ENCODE measurements at regions not wholly inside any gene's neighbourhood (a gene's known extent, or its start where the extent isn't known, plus 50 kb on each side); places are given as distances from the start of the nearest gene placed in this dataset.

GRCh38 chr3:76941376-76941775, 98.5 kb upstream of the ROBO2 start:
- no peak for TF ChIP-seq CTCF (IDR thresholded peaks at IDR 0.05)
- no peak for TF ChIP-seq POLR2A (IDR thresholded peaks at IDR 0.05)

Measured in testis (tissue), 2 donors.